ENCODE measurements at regions not wholly inside any gene's neighbourhood (a gene's known extent, or its start where the extent isn't known, plus 50 kb on each side); places are given as distances from the start of the nearest gene placed in this dataset.

DNA sequence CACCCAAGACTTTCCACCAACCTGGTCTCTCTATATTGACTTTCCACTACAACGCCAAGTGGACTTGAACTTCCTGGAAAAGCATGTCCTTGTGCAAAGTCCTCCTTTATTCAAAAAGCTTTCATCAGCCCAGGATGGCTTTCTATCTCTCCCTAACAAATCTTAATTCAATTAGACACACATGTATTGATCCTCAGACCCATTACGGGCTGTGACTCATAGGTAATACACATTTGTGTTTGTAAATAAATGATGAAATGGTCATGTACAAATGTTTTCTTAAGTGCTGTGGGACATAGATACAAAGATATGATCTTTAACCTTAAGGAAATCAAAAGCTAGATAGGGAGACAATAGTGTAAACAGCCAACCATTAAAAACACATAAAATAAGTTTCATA, 1189.7 kb downstream of the EFNB2 start:
- no peaks in the 10 kb centered on the region for H3K36me3 ChIP-seq
- H3K4me3 ChIP-seq: no peak overlapping the region
- DNase-seq (no peak), ATAC-seq (no peak)
- H3K27ac ChIP-seq: no peak overlapping the region
- H3K9me3 ChIP-seq: no peaks in the 10 kb centered on the region
- H3K27me3 ChIP-seq: no peaks in the 10 kb centered on the region
- intact Hi-C loops (cut with DNase I): no loop called here
- 95 to 98% methylated on average over 2 of the region's 2 CpGs for WGBS, 2 donors
- TF ChIP-seq, protein P1, sequence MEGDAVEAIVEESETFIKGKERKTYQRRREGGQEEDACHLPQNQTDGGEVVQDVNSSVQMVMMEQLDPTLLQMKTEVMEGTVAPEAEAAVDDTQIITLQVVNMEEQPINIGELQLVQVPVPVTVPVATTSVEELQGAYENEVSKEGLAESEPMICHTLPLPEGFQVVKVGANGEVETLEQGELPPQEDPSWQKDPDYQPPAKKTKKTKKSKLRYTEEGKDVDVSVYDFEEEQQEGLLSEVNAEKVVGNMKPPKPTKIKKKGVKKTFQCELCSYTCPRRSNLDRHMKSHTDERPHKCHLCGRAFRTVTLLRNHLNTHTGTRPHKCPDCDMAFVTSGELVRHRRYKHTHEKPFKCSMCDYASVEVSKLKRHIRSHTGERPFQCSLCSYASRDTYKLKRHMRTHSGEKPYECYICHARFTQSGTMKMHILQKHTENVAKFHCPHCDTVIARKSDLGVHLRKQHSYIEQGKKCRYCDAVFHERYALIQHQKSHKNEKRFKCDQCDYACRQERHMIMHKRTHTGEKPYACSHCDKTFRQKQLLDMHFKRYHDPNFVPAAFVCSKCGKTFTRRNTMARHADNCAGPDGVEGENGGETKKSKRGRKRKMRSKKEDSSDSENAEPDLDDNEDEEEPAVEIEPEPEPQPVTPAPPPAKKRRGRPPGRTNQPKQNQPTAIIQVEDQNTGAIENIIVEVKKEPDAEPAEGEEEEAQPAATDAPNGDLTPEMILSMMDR (IDR thresholded peaks at IDR 0.05): no peak
- no peaks in the 10 kb centered on the region for H3K4me1 ChIP-seq

DNA sequence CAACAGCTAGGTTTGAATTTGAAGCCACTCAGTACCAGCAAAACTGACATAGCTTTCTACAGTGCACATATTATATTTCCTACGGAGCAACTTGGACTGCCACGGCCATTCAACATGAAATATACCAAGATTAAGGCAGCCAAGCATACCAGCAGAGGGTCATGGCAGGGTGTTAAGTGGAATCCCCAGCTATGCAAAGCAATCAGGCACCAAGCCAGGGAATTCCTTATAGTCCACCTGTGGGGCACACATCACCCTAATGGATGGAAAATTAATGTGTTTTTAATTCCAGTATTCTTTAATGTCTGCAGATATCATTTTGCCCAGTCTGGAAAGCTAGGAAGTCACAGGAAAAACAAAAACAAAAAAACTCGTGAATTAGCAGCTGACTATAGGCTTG, 1190.3 kb downstream of the EFNB2 start:
- H3K4me3 ChIP-seq: no peak overlapping the region
- TF ChIP-seq, protein P1 (IDR thresholded peaks at IDR 0.05): no peak
- 65 to 70% methylated on average over 3 of the region's 3 CpGs for WGBS, 2 donors
- no peaks in the 10 kb centered on the region for H3K36me3 ChIP-seq
- no peak overlapping the region for H3K27ac ChIP-seq
- ATAC-seq (no peak), DNase-seq (no peak)
- intact Hi-C loops (cut with DNase I): no loop called here
- no peaks in the 10 kb centered on the region for H3K9me3 ChIP-seq
- H3K27me3 ChIP-seq: no peaks in the 10 kb centered on the region
- no peaks in the 10 kb centered on the region for H3K4me1 ChIP-seq

DNA sequence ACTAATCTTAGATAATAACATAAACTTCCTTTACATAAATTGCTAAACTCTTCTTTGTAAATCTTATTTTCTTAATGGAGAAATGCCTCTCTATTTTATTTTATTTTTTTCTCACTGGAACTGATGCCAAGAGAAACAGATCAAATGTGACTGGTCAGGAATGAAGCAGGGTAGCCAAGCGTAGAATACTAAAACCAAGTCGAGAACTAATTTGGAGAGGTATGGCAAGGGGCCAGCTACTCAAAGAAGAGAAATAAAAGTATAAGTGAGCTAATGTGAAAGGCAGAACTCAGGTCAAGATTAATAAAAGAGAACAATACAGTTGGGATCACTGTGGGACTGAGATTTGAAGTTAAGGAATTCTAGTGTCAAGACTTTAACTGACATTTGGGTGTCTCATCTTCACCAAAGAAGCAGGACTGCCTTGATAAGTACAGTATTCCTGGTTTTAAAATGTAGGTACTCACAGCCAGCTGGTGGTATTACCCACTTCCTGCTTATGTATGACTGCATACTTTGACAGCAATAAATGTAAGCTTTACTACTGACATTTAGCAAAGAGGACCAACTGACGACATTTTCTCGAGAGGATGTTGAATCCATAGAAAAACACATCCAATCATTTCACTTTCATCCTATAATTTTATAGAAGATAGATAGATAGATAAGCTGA, 1192.2 kb downstream of the EFNB2 start:
- no peak for ATAC-seq
- Histone ChIP-seq H3K27ac (no peak overlapping the region), H3K36me3 (no peaks in the 10 kb centered on the region), H3K9me3 (no peaks in the 10 kb centered on the region), H3K4me3 (no peak overlapping the region), H3K27me3 (no peaks in the 10 kb centered on the region), H3K4me1 (no peaks in the 10 kb centered on the region)
- DNase-seq: no peak
- intact Hi-C loops (cut with DNase I): loop anchor here in 1 of 10 donors (2.0 kb wide), 1 partner anchor 66 kb away; no protein-coding TSS in a partner anchor
- WGBS, 2 donors: 79 to 80% methylated on average over 4 of the region's 4 CpGs
- TF ChIP-seq, protein P1 (IDR thresholded peaks at IDR 0.05): no peak

DNA sequence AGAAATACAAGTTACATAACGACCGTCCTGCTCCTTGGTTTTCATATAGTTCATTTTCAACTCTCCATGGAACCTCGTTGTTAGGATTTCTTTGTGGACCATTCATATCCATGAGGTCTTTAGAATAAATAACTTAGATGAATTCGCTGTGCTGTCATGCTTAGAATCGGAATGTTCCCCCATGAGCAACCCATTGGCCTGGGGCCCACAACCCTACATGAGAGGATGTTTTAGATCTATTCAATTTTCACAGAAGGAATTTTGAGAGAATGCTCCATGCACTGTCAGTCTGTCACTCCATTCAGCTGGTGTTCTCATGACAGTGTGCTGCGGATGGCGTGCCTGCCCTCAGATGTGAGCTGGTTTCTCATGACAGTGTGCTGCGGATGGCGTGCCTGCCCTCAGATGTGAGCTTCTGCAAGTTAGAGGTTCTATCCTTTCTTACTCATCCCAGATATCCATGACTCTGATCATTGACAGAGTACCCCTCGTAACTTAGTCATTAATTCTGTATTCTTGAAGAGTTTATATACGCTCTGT, 1193.1 kb downstream of the EFNB2 start:
- no peaks in the 10 kb centered on the region for H3K27me3 ChIP-seq
- no peaks in the 10 kb centered on the region for H3K4me1 ChIP-seq
- intact Hi-C loops (cut with DNase I): loop anchor here in 1 of 10 donors (2.0 kb wide), 1 partner anchor 66 kb away; no protein-coding TSS in a partner anchor
- DNase-seq (no peak), ATAC-seq (no peak)
- 95% methylated on average over 11 of the region's 11 CpGs for WGBS, 2 donors
- H3K4me3 ChIP-seq: no peak overlapping the region
- TF ChIP-seq, protein P1 (IDR thresholded peaks at IDR 0.05): no peak
- no peaks in the 10 kb centered on the region for H3K36me3 ChIP-seq
- no peaks in the 10 kb centered on the region for H3K9me3 ChIP-seq
- H3K27ac ChIP-seq: no peak overlapping the region
